ENCODE measurements at regions not wholly inside any gene's neighbourhood (a gene's known extent, or its start where the extent isn't known, plus 50 kb on each side); places are given as distances from the start of the nearest gene placed in this dataset.
"Not testable (repeated sequence)": the region's sequence is repeated elsewhere in the genome, so short reads cannot be mapped to it uniquely, and the experiment has no call there.

- DNase-seq = no peak
These were observed 967.7 kb downstream of the PCDH7 start for GRCh38 chr4:31687717-31688342.

DNA sequence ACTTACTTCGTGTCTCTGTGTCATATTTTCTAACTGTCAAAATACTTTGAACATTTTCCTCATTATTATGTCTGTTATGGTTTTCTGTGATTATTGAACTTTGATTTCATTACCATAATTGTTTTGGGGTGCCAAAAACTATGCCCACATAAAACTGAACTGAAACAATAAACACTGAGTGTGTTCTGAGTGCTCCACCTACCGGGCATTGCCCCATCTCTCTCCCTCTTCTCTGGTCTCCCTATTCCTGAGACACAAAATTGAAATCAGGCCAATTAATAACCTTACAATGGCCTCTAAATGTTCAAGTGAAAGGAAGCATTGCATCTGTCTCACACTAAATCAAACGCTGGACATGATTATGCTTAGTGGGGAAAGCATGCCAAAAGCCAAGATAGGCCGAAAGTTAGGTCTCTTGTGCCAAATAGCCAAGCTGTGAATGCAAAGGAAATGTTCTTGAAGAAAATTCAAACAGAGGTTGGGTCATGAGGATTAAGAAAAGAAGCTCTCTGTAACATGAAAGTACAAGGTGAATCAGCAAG, 972.3 kb downstream of the PCDH7 start:
- DNase-seq = no peak

DNA sequence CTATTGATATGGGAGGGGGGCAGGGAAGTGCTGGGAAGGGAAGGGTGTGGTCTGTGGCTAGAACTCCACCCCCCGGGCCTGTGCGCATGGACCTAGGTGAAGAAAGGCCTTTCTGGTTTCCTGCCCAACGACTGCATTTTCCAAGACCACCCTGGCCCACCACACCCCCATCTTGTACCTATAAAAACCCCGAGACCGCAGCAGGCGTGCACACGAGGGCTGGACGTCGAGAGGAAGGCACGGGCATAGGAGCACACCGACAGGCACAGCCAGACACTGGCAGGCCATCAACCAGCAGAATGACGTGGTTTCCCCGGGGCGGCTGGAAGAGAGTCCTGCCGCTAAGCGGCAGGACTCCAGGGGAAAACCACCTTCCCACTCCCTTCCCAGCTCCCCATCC, 981.1 kb downstream of the PCDH7 start:
- no peak for DNase-seq

DNA sequence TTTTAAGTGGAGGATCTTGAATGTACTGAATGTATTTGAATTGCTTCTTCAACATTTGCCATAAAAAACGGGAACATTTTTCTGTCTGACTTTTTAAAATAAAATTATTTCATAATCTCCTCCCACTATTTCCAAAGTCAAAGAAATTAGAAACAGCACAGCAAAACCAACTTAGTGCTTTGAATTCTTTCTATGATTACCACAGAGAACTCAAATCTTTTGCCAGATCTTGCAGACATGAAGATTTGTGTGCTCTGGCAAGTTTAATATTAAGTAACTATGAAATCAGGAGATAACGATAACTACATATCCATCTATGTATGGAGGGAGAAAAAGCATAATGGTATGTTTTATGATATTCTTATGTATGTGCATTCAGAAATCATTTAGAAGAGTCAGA, 982.2 kb downstream of the PCDH7 start:
- no peak for DNase-seq

- no peak for DNase-seq
These were observed 994.1 kb downstream of the PCDH7 start for GRCh38 chr4:31714238-31714637.

DNA sequence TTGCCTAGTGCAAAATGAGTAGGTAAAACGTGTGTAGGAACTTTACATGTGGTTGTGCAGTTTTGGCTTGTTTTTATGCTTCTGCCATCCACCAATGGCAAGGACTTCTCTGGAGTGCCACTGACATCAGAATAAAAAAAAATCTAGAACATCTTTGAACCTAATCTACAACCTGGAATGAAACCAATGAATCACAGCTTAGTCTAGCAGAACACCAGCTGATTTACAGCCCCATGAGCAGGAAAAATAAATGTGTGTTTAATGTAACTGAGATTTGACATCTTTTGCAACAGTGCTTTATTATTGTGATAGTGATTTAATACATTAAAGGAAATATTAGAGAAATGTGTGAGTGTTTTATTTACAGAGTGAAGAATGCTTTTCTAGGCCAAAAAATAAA, 995.1 kb downstream of the PCDH7 start:
- no peak for DNase-seq

DNA sequence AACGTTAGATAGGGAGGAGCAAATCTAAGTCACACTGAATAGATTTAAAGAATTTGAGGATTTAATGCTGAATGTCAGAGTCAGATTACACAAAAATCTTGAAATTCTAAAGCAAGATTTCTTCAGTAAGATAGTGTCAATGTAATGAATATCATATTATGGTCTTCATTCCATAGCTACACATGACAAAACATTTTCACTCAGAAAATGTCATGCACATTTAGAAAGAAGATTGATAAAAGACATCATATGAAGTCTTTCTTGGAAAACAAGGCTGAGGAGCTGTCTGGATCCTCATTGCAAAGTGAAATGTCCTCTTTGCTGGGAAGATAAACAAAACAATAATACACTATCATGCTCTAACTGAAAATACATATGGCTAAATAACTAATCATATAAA, 1006.9 kb downstream of the PCDH7 start:
- DNase-seq = no peak

GRCh38 chr4:31735004-31735403, 1014.8 kb downstream of the PCDH7 start:
- no peak for DNase-seq

GRCh38 chr4:31737419-31737818, 1017.2 kb downstream of the PCDH7 start:
- no peak for DNase-seq

DNA sequence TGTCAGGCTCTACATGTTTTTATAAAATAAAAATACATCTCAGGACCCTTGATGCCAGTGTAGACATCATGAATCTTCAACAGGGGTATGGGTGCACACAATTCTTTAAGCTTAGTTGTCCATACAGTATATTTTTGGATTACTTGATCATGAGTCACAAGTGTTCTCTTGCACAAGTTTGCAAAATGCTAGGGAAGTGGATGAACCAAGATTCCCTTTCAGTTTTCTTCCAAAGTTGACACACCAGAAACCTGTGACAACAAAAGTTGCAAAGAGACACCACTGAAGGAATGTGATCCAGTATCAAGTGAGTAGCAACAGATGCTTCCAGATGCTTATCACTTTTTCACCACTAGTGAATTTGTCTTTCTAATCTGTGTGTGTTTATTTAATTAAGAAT, 1021.2 kb downstream of the PCDH7 start:
- DNase-seq = no peak

- DNase-seq = no peak
These were observed 1028.2 kb downstream of the PCDH7 start for GRCh38 chr4:31748382-31748781.

GRCh38 chr4:31750581-31750980, 1030.4 kb downstream of the PCDH7 start:
- not testable (repeated sequence) for DNase-seq

DNA sequence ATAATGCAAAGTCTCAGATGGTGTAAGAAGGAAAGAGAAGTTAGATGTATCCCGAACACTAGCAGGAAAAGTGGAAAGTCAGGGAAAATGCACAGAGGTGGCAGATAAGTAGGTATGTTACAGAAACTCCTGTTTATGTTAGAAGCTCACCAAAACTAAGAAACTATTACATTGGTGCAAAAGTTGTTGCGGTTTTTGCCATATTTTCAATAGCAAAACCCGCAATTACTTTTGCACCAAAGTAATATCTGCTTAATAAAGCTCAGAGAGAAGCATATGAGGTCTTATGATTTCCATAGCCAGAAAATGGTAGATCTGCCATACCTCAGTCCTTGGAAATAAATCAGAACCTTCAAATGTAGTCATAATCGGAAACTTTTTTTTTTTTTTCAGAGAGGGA, 1035.6 kb downstream of the PCDH7 start:
- DNase-seq = no peak

DNA sequence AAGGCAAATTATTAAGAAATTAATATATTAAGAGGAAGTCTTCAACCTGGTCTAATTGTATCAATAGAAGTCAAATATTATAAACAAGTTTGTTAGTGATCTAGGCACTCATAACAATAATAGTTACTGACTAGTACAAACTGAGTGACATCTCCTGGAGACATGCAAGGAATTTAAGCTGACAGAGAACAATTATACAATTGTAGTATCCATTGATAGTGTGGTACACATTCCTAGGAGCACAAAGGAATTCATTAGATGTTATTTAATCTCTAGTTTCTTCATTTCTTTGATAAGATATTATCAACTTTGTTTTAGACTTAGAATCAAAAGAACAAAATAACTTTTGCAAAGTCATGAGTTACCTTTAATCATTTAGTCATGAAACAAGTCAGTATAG, 1048.6 kb downstream of the PCDH7 start:
- no peak for DNase-seq

GRCh38 chr4:31783311-31783710, 1063.1 kb downstream of the PCDH7 start:
- DNase-seq = no peak

DNA sequence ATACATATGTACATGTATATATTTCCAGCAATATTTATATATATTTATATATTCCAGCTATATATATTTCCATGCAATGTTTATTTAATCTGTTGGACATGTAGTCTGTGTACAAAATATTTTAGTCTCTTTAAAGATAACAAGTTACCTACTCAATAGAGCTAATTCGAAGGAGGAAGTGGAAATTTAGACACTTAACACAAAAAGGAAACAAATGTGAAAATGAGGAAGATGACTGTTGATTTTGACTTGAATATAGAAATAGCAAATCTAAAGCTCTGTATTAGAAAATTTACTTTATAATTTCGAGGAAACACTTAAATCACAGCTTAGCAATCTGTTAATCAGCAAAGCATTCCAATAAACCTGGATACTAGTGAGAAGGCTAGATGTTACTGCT, 1064.4 kb downstream of the PCDH7 start:
- DNase-seq = no peak

DNA sequence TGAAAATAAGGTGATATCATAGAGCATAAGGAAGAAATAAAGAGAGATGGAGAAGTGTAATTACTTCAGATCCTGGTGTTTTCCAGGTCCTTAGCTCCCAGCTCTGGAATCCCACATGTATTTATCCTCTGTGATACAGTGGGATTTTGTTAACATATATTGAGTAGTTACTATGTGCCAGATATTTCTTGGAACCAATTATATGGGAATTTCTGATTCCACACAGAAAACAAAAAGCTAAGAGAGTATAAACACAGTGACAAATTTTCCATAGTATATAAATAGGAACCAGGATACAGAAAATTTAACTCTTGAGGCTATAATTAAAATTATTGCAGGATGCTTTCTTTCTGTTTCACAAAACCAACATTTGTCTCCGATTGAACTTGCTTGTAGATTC, 1067.5 kb downstream of the PCDH7 start:
- no peak for DNase-seq

GRCh38 chr4:31788676-31789075, 1068.5 kb downstream of the PCDH7 start:
- DNase-seq = no peak

DNA sequence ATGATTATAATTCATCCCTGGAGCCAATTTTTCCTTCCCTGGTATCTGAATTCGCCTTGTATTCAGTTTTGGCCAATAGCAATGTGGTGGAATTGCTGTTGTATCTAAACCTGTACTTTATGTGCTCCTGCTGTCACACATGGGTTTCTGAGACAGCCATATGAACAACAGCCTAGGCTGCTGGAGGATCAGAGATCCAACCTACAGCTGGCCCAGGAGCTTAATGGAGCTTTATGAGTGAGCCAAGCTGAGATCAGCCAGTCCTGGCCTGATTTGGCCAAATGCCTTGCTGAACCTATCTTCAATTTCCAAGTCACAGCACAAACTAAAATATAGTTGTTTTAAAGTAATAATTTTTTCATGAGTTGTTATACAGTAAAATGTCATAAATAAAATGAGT, 1071.5 kb downstream of the PCDH7 start:
- no peak for DNase-seq

GRCh38 chr4:31793907-31794306, 1073.7 kb downstream of the PCDH7 start:
- DNase-seq = no peak

DNA sequence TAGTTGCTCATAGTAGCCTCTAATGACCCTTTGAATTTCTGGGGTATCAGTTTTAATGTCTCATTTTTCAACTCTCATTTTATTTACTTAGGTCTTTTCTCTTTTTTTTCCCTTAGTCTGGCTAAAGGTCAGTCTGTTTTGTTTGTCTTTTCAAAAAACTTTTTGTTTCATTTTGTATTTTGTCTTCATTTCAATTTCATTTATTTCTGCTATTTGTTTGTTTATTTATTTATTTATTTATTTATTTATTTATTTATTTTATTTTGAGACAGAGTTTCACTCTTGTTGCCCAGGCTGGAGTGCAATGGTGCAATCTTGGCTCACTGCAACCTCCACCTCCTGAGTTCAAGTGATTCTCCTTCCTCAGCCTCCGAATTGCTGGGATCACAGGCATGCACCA, 1076.9 kb downstream of the PCDH7 start:
- DNase-seq = not testable (repeated sequence)

- no peak for DNase-seq
These were observed 1083.5 kb downstream of the PCDH7 start for GRCh38 chr4:31803526-31804195.

DNA sequence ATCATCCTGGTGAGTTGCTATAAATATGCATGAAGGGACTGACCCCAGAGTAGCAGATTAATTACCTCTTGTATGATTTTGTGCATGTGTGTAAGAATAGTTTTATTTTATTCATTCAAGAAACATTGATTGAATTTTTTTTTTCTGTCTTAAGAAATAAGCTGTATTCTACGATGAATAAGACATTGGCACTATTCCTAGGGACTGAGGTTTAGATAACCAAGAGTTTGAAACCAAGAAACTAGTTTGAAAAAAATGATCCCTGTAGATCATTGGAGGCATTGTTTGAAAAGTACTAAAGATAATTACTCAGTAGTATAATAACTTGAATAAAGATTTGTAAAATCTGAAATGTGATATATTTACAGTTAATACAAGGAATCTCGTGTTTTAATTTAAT, 1086.9 kb downstream of the PCDH7 start:
- DNase-seq = no peak

DNA sequence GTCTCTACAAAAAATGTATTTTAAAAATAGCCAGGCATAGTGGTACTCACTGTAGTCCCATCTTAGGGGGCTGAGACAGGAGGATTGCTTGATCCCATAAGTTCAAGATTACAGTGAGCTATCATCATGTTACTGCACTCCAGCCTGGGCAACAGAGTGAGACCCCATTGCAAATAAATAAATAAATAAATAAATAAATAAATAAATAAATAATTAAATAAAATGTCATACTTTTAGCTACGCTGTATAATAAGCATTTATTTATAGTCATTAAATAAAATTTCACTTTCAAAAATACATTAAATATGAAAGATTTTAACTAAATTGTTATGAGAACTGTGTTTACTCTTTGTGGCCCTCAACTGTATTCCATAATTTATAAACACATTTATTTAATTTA, 1124.2 kb downstream of the PCDH7 start:
- no peak for DNase-seq

GRCh38 chr4:31851946-31852345, 1131.8 kb downstream of the PCDH7 start:
- no peak for DNase-seq

All from right hindlimb (tissue), 1 donor.